Heart right ventricle (tissue), 16 donors: ENCODE measurements at regions not wholly inside any gene's neighbourhood (a gene's known extent, or its start where the extent isn't known, plus 50 kb on each side); places are given as distances from the start of the nearest gene placed in this dataset.

Experiments used
- ATAC-seq, 8 donors: fragments of 200-7000 bp; cut with Tn5 transposase; one replicate each; pipeline ENCODE4 v1.9.1; 2020; ENCODE audit warnings: mild to moderate bottlenecking in 8 of 8, moderate library complexity in 8 of 8, moderate number of reproducible peaks in 1 of 8
- DNase-seq, 2 donors: peaks; one replicate each; pipeline ENCODE4 v3.0.0-alpha.2; 2020
- H3K27ac ChIP-seq, 10 donors: fragments of 200-600 bp; sonication (generic) in 2 of 10; one replicate each; pipeline versions ENCODE4 v1.5.0 to v1.8.0; 2020 to 2022; ENCODE audit warnings: mild to moderate bottlenecking in 3 of 10
- H3K27me3 ChIP-seq, 7 donors: fragments of 200-600 bp; one replicate each; pipeline ENCODE4 v1.8.0; 2021 to 2022; ENCODE audit warnings: mild to moderate bottlenecking in 2 of 7
- H3K36me3 ChIP-seq, 9 donors: fragments of 200-600 bp; sonication (generic) in 1 of 9; one replicate each; pipeline versions ENCODE4 v1.5.0 to v1.8.0; 2020 to 2022; ENCODE audit warnings: mild to moderate bottlenecking in 2 of 9
- H3K4me1 ChIP-seq, 9 donors: fragments of 200-600 bp; sonication (generic) in 1 of 9; one replicate each; pipeline versions ENCODE4 v1.5.0 to v1.8.0; 2020 to 2022; ENCODE audit warnings: mild to moderate bottlenecking in 4 of 9
- H3K4me3 ChIP-seq, 10 donors: fragments of 200-600 bp; sonication (generic) in 2 of 10; one replicate each; pipeline versions ENCODE4 v1.5.0 to v1.8.0; 2020 to 2022; ENCODE audit warnings: mild to moderate bottlenecking in 7 of 10, moderate library complexity in 2 of 10
- H3K9me3 ChIP-seq, 11 donors: fragments of 200-600 bp in 10 of 11; sonication (generic) in 2 of 11; one replicate each; pipeline versions ENCODE4 v1.5.0 to v1.8.0; 2013 to 2022; ENCODE audit warnings: mild to moderate bottlenecking in 2 of 11, control low read depth in 1 of 11, moderate library complexity in 1 of 11
- CTCF ChIP-seq, 9 donors: fragments of 200-600 bp; sonication (generic) in 2 of 9; IDR thresholded peaks; one replicate each; pipeline versions ENCODE4 v1.5.0 to v1.8.0; 2021 to 2022; ENCODE audit warnings: antibody characterized with exemption in 9 of 9, mild to moderate bottlenecking in 5 of 9, moderate library complexity in 1 of 9
- WGBS, 2 donors: extraction: QIAGEN DNeasy Blood & Tissue Kit; methylation state at CpG; one replicate each; pipeline ENCODE4 v1.1.7; 2013; ENCODE audit warnings: inconsistent platforms in 1 of 2; 5-methylcytosine and 5-hydroxymethylcytosine counted together
- intact Hi-C, 10 donors: fragments of 100-400 bp; cut with DNase I; formaldehyde crosslinking; loops; one replicate each; pipeline versions ENCODE4 v1.11.1 to v1.14.2; 2022
- donor health status: Arrhythmogenic right ventricular cardiomyopathy.
- donor health status: ischemic (EF 13 %, LVEDD 7.1; RV severe dilation, severe dysfunction).
- donor health status: healthy with polysubstance abuse.
- donor health status: DM: no; HTN: yes; CAD: no.
- donor health status: DM: no; HTN: no; CAD: no.
- donor health status: ischemic (EF 25% LVEDD 6.9; RV normal size, moderate dysfunction).
- donor health status: ischemic (EF 25% LVEDD 5.7; RV mildly dilated, moderate dysfunction).
- donor health status: healthy.
- donor health status: DM: yes; HTN: yes; CAD: no.
- donor health status: Ischemic cardiomyopathy.
- donor health status: ischemic (EF 35%, LVEDD 5.7; RV mildly dilated, moderate dysfunction).
- donor health status: nonischemic (EF 11% LVEDD 7.7; RV severe dilation, severe dysfunction).
- donor health status: DM: yes; HTN: yes; CAD: no.
- donor health status: PGD.
- donor health status: ischemic (EF 29% LVEDD 5.4; RV normal size, mild dysfunction).
- donor health status: nonischemic (EF 23%, LVEDD 6.1; RV moderate dilation, normal function).

- no peak for TF ChIP-seq CTCF (IDR thresholded peaks at IDR 0.05)
- no peaks in the 10 kb centered on the region for H3K4me1 ChIP-seq
- ATAC-seq, result no peak
- H3K27ac ChIP-seq, result no peak overlapping the region
- intact Hi-C loops, result loop anchor here in 1 of 10 donors (5.0 kb wide), 1 partner anchor 553 kb away; no protein-coding TSS in a partner anchor
- H3K9me3 ChIP-seq, result peaks cover 0 to 9% (median 0%) of the 10 kb centered on the region in 11 donors
- no peak overlapping the region for H3K4me3 ChIP-seq
- H3K27me3 ChIP-seq, result no peaks in the 10 kb centered on the region
- WGBS, 2 donors, result 91 to 96% methylated on average over 1 of the region's 1 CpG
- DNase-seq, result no peak
- no peaks in the 10 kb centered on the region for H3K36me3 ChIP-seq
These were observed 627.8 kb upstream of the SLIT2 start for GRCh38 chr4:19623866-19624265.

- Histone ChIP-seq H3K27me3 (no peaks in the 10 kb centered on the region), H3K36me3 (no peaks in the 10 kb centered on the region), H3K4me1 (no peaks in the 10 kb centered on the region), H3K9me3 (peaks cover 0 to 40% (median 11%) of the 10 kb centered on the region in 11 donors), H3K27ac (no peak overlapping the region), H3K4me3 (no peak overlapping the region)
- DNase-seq, result no peak
- intact Hi-C loops, result no loop called here
- no peak for ATAC-seq
- WGBS, 2 donors, result 94 to 95% methylated on average over 5 of the region's 5 CpGs
- TF ChIP-seq CTCF (IDR thresholded peaks at IDR 0.05), result no peak
These were observed 636.5 kb upstream of the SLIT2 start for GRCh38 chr4:19615086-19615689.

- H3K4me3 ChIP-seq, result no peak overlapping the region
- H3K27me3 ChIP-seq, result no peaks in the 10 kb centered on the region
- H3K4me1 ChIP-seq, result no peaks in the 10 kb centered on the region
- no peak for ATAC-seq
- no peak for TF ChIP-seq CTCF (IDR thresholded peaks at IDR 0.05)
- H3K36me3 ChIP-seq, result no peaks in the 10 kb centered on the region
- no peak for DNase-seq
- 82 to 93% methylated on average over 1 of the region's 1 CpG for WGBS, 2 donors
- peaks cover 0 to 41% (median 11%) of the 10 kb centered on the region in 11 donors for H3K9me3 ChIP-seq
- intact Hi-C loops, result no loop called here
- H3K27ac ChIP-seq, result no peak overlapping the region
These were observed 637.5 kb upstream of the SLIT2 start for GRCh38 chr4:19614171-19614570.

GRCh38 chr4:19596342-19596741 is 655.4 kb upstream of the SLIT2 start:
- 59 to 62% methylated on average over 2 of the region's 2 CpGs for WGBS, 2 donors
- H3K36me3 ChIP-seq, result no peaks in the 10 kb centered on the region

More at GRCh38 chr4:19596342-19596741, 655.4 kb upstream of the SLIT2 start:
- H3K27me3 ChIP-seq, result no peaks in the 10 kb centered on the region
- ATAC-seq, result no peak
- peaks cover 0 to 3% (median 0%) of the 10 kb centered on the region in 11 donors for H3K9me3 ChIP-seq
- H3K4me1 ChIP-seq, result no peaks in the 10 kb centered on the region
- no peak overlapping the region for H3K4me3 ChIP-seq
- no peak overlapping the region for H3K27ac ChIP-seq
- DNase-seq, result no peak
- TF ChIP-seq CTCF (IDR thresholded peaks at IDR 0.05), result no peak
- intact Hi-C loops, result no loop called here
